ENCODE measurements at regions not wholly inside any gene's neighbourhood (a gene's known extent, or its start where the extent isn't known, plus 50 kb on each side); places are given as distances from the start of the nearest gene placed in this dataset.

DNA sequence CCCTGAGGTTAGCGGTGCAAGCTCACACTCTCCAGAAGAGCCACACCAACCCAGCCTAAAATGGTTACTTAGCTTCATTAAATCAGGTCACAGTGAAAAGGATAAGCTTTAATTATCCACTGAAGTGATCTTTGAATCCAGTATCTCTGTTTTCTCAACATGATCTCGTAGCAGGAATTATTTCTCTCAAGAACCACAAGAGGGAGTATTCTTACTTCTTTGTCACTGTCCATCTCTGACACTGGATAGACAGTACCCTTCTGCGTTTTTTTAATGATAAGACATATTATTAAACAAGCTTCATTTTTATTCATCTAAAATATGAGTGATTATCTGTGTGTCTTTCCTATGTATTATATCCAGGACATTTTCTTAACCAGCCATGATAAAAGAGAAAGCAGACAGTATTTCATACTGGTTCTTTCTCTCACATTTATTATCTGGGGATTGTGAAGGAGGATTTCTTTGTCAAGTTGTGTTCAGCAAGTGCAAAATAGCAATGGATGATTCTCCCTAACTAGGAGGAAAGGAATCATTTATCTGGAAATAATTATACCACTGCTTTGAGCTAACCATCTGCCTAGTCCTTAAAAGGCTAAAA lies 105.4 kb upstream of the CCDC54 start:
- Histone ChIP-seq H3K27ac (ENCODE audit: low read depth in 1 of 2, low read length in 2 of 2) (no peak overlapping the region), H3K36me3 (ENCODE audit: control insufficient read depth in 4 of 4, insufficient read depth in 3 of 4, low read depth in 1 of 4, low read length in 3 of 4) (no peaks in the 10 kb centered on the region), H3K4me3 (ENCODE audit: low read depth in 1 of 3, low read length in 3 of 3) (no peak overlapping the region), H3K27me3 (ENCODE audit: control insufficient read depth in 4 of 4, insufficient read depth in 4 of 4, low read length in 3 of 4) (no peaks in the 10 kb centered on the region), H3K9me3 (ENCODE audit: control insufficient read depth in 4 of 4, low read length in 3 of 4) (no peaks in the 10 kb centered on the region), H3K9ac (ENCODE audit: low read depth in 1 of 2, low read length in 2 of 2) (no peak overlapping the region), H3K4me1 (ENCODE audit: control insufficient read depth in 4 of 4, insufficient read depth in 4 of 4, low read length in 3 of 4) (no peaks in the 10 kb centered on the region)
- TF ChIP-seq FOXA1 (IDR thresholded peaks at IDR 0.05), result no peak
- TF ChIP-seq, protein P1, sequence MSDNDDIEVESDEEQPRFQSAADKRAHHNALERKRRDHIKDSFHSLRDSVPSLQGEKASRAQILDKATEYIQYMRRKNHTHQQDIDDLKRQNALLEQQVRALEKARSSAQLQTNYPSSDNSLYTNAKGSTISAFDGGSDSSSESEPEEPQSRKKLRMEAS (IDR thresholded peaks at IDR 0.05), result no peak
- TF ChIP-seq, protein P2, sequence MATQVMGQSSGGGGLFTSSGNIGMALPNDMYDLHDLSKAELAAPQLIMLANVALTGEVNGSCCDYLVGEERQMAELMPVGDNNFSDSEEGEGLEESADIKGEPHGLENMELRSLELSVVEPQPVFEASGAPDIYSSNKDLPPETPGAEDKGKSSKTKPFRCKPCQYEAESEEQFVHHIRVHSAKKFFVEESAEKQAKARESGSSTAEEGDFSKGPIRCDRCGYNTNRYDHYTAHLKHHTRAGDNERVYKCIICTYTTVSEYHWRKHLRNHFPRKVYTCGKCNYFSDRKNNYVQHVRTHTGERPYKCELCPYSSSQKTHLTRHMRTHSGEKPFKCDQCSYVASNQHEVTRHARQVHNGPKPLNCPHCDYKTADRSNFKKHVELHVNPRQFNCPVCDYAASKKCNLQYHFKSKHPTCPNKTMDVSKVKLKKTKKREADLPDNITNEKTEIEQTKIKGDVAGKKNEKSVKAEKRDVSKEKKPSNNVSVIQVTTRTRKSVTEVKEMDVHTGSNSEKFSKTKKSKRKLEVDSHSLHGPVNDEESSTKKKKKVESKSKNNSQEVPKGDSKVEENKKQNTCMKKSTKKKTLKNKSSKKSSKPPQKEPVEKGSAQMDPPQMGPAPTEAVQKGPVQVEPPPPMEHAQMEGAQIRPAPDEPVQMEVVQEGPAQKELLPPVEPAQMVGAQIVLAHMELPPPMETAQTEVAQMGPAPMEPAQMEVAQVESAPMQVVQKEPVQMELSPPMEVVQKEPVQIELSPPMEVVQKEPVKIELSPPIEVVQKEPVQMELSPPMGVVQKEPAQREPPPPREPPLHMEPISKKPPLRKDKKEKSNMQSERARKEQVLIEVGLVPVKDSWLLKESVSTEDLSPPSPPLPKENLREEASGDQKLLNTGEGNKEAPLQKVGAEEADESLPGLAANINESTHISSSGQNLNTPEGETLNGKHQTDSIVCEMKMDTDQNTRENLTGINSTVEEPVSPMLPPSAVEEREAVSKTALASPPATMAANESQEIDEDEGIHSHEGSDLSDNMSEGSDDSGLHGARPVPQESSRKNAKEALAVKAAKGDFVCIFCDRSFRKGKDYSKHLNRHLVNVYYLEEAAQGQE (IDR thresholded peaks at IDR 0.05), result no peak
- TF ChIP-seq FOXA2 (IDR thresholded peaks at IDR 0.05), result no peak
- peak; percentile 82 to 85 for TF ChIP-seq RAD21 (IDR thresholded peaks at IDR 0.05)
- TF ChIP-seq GABPA (IDR thresholded peaks at IDR 0.05 in 1 of 2, conservative IDR thresholded peaks at IDR 0.05 in 1 of 2), result no peak
- TF ChIP-seq NR2F2 (IDR thresholded peaks at IDR 0.05), result no peak
- no peak for TF ChIP-seq EGR1 (IDR thresholded peaks at IDR 0.05; ENCODE audit: low read depth in 2 of 2)
- no peak for TF ChIP-seq YY1 (IDR thresholded peaks at IDR 0.05)
- no peak for TF ChIP-seq RXRA (IDR thresholded peaks at IDR 0.05)
- TF ChIP-seq, protein P3, sequence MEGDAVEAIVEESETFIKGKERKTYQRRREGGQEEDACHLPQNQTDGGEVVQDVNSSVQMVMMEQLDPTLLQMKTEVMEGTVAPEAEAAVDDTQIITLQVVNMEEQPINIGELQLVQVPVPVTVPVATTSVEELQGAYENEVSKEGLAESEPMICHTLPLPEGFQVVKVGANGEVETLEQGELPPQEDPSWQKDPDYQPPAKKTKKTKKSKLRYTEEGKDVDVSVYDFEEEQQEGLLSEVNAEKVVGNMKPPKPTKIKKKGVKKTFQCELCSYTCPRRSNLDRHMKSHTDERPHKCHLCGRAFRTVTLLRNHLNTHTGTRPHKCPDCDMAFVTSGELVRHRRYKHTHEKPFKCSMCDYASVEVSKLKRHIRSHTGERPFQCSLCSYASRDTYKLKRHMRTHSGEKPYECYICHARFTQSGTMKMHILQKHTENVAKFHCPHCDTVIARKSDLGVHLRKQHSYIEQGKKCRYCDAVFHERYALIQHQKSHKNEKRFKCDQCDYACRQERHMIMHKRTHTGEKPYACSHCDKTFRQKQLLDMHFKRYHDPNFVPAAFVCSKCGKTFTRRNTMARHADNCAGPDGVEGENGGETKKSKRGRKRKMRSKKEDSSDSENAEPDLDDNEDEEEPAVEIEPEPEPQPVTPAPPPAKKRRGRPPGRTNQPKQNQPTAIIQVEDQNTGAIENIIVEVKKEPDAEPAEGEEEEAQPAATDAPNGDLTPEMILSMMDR (IDR thresholded peaks at IDR 0.05; ENCODE audit: low read depth, low read length, missing input control), result peak; percentile 70
- no peak for TF ChIP-seq JUND (IDR thresholded peaks at IDR 0.05)
- no peak for TF ChIP-seq HNF4A (conservative IDR thresholded peaks at IDR 0.05)
- TF ChIP-seq HNF4G (IDR thresholded peaks at IDR 0.05), result no peak
- TF ChIP-seq, protein P4, sequence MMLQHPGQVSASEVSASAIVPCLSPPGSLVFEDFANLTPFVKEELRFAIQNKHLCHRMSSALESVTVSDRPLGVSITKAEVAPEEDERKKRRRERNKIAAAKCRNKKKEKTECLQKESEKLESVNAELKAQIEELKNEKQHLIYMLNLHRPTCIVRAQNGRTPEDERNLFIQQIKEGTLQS (IDR thresholded peaks at IDR 0.05), result no peak
- TF ChIP-seq TAF1 (conservative IDR thresholded peaks at IDR 0.05), result no peak
- no peak for DNase-seq (ENCODE audit: low spot score)
- WGBS, result 8% methylated on average over 3 of the region's 3 CpGs

- H3K4me1 ChIP-seq (ENCODE audit: control insufficient read depth in 4 of 4, insufficient read depth in 4 of 4, low read length in 3 of 4), result no peaks in the 10 kb centered on the region
- no peak for DNase-seq (ENCODE audit: low spot score)
- no peaks in the 10 kb centered on the region for H3K9me3 ChIP-seq (ENCODE audit: control insufficient read depth in 4 of 4, low read length in 3 of 4)
- no peaks in the 10 kb centered on the region for H3K27me3 ChIP-seq (ENCODE audit: control insufficient read depth in 4 of 4, insufficient read depth in 4 of 4, low read length in 3 of 4)
- TF ChIP-seq ZBTB33 (IDR thresholded peaks at IDR 0.05) (no peak), YY1 (IDR thresholded peaks at IDR 0.05) (no peak), FOXA1 (IDR thresholded peaks at IDR 0.05) (no peak), RAD21 (IDR thresholded peaks at IDR 0.05) (no peak), HNF4G (IDR thresholded peaks at IDR 0.05) (no peak)
- TF ChIP-seq, protein P3 (IDR thresholded peaks at IDR 0.05; ENCODE audit: low read depth, low read length, missing input control), result no peak
- 84% methylated on average over 2 of the region's 2 CpGs for WGBS
- no peaks in the 10 kb centered on the region for H3K36me3 ChIP-seq (ENCODE audit: control insufficient read depth in 4 of 4, insufficient read depth in 3 of 4, low read depth in 1 of 4, low read length in 3 of 4)
- no peak overlapping the region for H3K4me3 ChIP-seq (ENCODE audit: low read depth in 1 of 3, low read length in 3 of 3)
- H3K9ac ChIP-seq (ENCODE audit: low read depth in 1 of 2, low read length in 2 of 2), result no peak overlapping the region
- no peak overlapping the region for H3K27ac ChIP-seq (ENCODE audit: low read depth in 1 of 2, low read length in 2 of 2)
These were observed 104.8 kb upstream of the CCDC54 start for GRCh38 chr3:107272471-107272870.

All from liver (tissue), 8 donors.